ENCODE measurements at regions not wholly inside any gene's neighbourhood (a gene's known extent, or its start where the extent isn't known, plus 50 kb on each side); places are given as distances from the start of the nearest gene placed in this dataset.

- TF ChIP-seq EZH2 (IDR thresholded peaks at IDR 0.05): no peak
- no peak for TF ChIP-seq POLR2AphosphoS5 (IDR thresholded peaks at IDR 0.05; ENCODE audit: borderline replicate concordance, low read depth, low read length)
- no peak for TF ChIP-seq FOXP2 (optimal IDR thresholded peaks at IDR 0.05; ENCODE audit: control extremely low read depth, extremely low read length, insufficient read depth)
Measured at GRCh38 chr10:111204838-111205237, 128.0 kb downstream of the ADRA2A start.
